ENCODE measurements at regions not wholly inside any gene's neighbourhood (a gene's known extent, or its start where the extent isn't known, plus 50 kb on each side); places are given as distances from the start of the nearest gene placed in this dataset.
"Not testable (repeated sequence)": the region's sequence is repeated elsewhere in the genome, so short reads cannot be mapped to it uniquely, and the experiment has no call there.

- DNase-seq (ENCODE audit: low read depth), result no peak
- Histone ChIP-seq H3K4me3 (ENCODE audit: low read depth, low read length) (no peak overlapping the region), H3K27me3 (ENCODE audit: control insufficient read depth, insufficient read depth, low read length) (no peaks in the 10 kb centered on the region), H3K36me3 (ENCODE audit: control insufficient read depth, insufficient read depth, low read length) (no peaks in the 10 kb centered on the region)
- TF ChIP-seq CTCF (IDR thresholded peaks at IDR 0.05; ENCODE audit: insufficient read depth, low read length, poor library complexity, severe bottlenecking), result no peak
Observed at GRCh38 chr4:19575924-19576323, 675.8 kb upstream of the SLIT2 start.

- H3K36me3 ChIP-seq (ENCODE audit: control insufficient read depth, insufficient read depth, low read length), result no peaks in the 10 kb centered on the region
- no peak for DNase-seq (ENCODE audit: low read depth)
- no peak for TF ChIP-seq CTCF (IDR thresholded peaks at IDR 0.05; ENCODE audit: insufficient read depth, low read length, poor library complexity, severe bottlenecking)
- no peaks in the 10 kb centered on the region for H3K27me3 ChIP-seq (ENCODE audit: control insufficient read depth, insufficient read depth, low read length)
- H3K4me3 ChIP-seq (ENCODE audit: low read depth, low read length), result no peak overlapping the region
Observed at GRCh38 chr4:19566041-19566440, 685.7 kb upstream of the SLIT2 start.

- no peak for TF ChIP-seq CTCF (IDR thresholded peaks at IDR 0.05; ENCODE audit: insufficient read depth, low read length, poor library complexity, severe bottlenecking)
- Histone ChIP-seq H3K27me3 (ENCODE audit: control insufficient read depth, insufficient read depth, low read length) (no peaks in the 10 kb centered on the region), H3K36me3 (ENCODE audit: control insufficient read depth, insufficient read depth, low read length) (no peaks in the 10 kb centered on the region), H3K4me3 (ENCODE audit: low read depth, low read length) (no peak overlapping the region)
- DNase-seq (ENCODE audit: low read depth), result no peak
Observed at GRCh38 chr4:19562456-19562855, 689.2 kb upstream of the SLIT2 start.

- no peak for DNase-seq (ENCODE audit: low read depth)
- Histone ChIP-seq H3K4me3 (ENCODE audit: low read depth, low read length) (no peak overlapping the region), H3K27me3 (ENCODE audit: control insufficient read depth, insufficient read depth, low read length) (no peaks in the 10 kb centered on the region), H3K36me3 (ENCODE audit: control insufficient read depth, insufficient read depth, low read length) (no peaks in the 10 kb centered on the region)
- no peak for TF ChIP-seq CTCF (IDR thresholded peaks at IDR 0.05; ENCODE audit: insufficient read depth, low read length, poor library complexity, severe bottlenecking)
Observed at GRCh38 chr4:19557161-19557560, 694.5 kb upstream of the SLIT2 start.

- not testable (repeated sequence) for H3K36me3 ChIP-seq (ENCODE audit: control insufficient read depth, insufficient read depth, low read length); H3K4me3 ChIP-seq (ENCODE audit: low read depth, low read length); H3K27me3 ChIP-seq (ENCODE audit: control insufficient read depth, insufficient read depth, low read length); DNase-seq (ENCODE audit: low read depth)
Observed at GRCh38 chr4:19556276-19556675, 695.4 kb upstream of the SLIT2 start.

- DNase-seq (ENCODE audit: low read depth), result no peak
- no peak for TF ChIP-seq CTCF (IDR thresholded peaks at IDR 0.05; ENCODE audit: insufficient read depth, low read length, poor library complexity, severe bottlenecking)
- H3K27me3 ChIP-seq (ENCODE audit: control insufficient read depth, insufficient read depth, low read length), result no peaks in the 10 kb centered on the region
- no peak overlapping the region for H3K4me3 ChIP-seq (ENCODE audit: low read depth, low read length)
- no peaks in the 10 kb centered on the region for H3K36me3 ChIP-seq (ENCODE audit: control insufficient read depth, insufficient read depth, low read length)
Observed at GRCh38 chr4:19547463-19547862, 704.2 kb upstream of the SLIT2 start.
